ENCODE measurements at regions not wholly inside any gene's neighbourhood (a gene's known extent, or its start where the extent isn't known, plus 50 kb on each side); places are given as distances from the start of the nearest gene placed in this dataset.
A peak's percentile ranks its signal among the peaks of the same experiment; 100 is the strongest.

GRCh38 chr1:34538481-34538880 lies 216.4 kb upstream of the GJB5 start:
- Histone ChIP-seq H3K9me2 (ENCODE audit: insufficient read depth) (no peaks in the 10 kb centered on the region), H2AFZ (no peak overlapping the region), H4K20me1 (ENCODE audit: insufficient read depth) (no peaks in the 10 kb centered on the region), H3K36me3 (ENCODE audit: low read depth) (no peaks in the 10 kb centered on the region), H3K27ac (no peak overlapping the region), H3K79me2 (ENCODE audit: low read depth) (no peaks in the 10 kb centered on the region), H3K4me2 (no peak overlapping the region), H3F3A (ENCODE audit: insufficient read depth, low read depth) (no peaks in the 10 kb centered on the region), H3K27me3 (ENCODE audit: insufficient read depth, low read depth) (peaks cover 5% of the 10 kb centered on the region; the same call in 1 of the 2 replicates), H3K9me3 (ENCODE audit: insufficient read depth, low read depth) (no peaks in the 10 kb centered on the region), H3K4me1 (replicated peaks; ENCODE audit: insufficient read depth) (no peaks in the 10 kb centered on the region), H3K4me3 (no peak overlapping the region)
- no TSS peak for BruUV-seq (replicated peaks)
- intact Hi-C loops (cut with micrococcal nuclease; ENCODE audit: unreplicated experiment) = no loop called here
- POLR2A ChIA-PET (ENCODE audit: unreplicated experiment) = no interaction called here
- TF ChIP-seq CTCF (conservative IDR thresholded peaks at IDR 0.05) = no peak
- no peak for TF ChIP-seq EZH2 (IDR thresholded peaks at IDR 0.05; ENCODE audit: low read depth)
- DNase-seq = no peak
- CTCF ChIA-PET = no interaction called here

GRCh38 chr1:34547046-34547674 lies 207.7 kb upstream of the GJB5 start:
- CTCF ChIA-PET = no interaction called here
- Histone ChIP-seq H2AFZ (no peak overlapping the region), H3K9me2 (ENCODE audit: insufficient read depth) (no peaks in the 10 kb centered on the region), H3K9me3 (ENCODE audit: insufficient read depth, low read depth) (no peaks in the 10 kb centered on the region), H3K27ac (no peak overlapping the region), H3K4me3 (no peak overlapping the region), H3K27me3 (ENCODE audit: insufficient read depth, low read depth) (peaks cover 6% of the 10 kb centered on the region; the same call in 1 of the 2 replicates), H3K36me3 (ENCODE audit: low read depth) (no peaks in the 10 kb centered on the region), H3K79me2 (ENCODE audit: low read depth) (no peaks in the 10 kb centered on the region), H3K4me1 (replicated peaks; ENCODE audit: insufficient read depth) (no peaks in the 10 kb centered on the region), H3K4me2 (no peak overlapping the region), H3F3A (ENCODE audit: insufficient read depth, low read depth) (no peaks in the 10 kb centered on the region), H4K20me1 (ENCODE audit: insufficient read depth) (no peaks in the 10 kb centered on the region; the same call in 1 of the 2 replicates)
- intact Hi-C loops (cut with micrococcal nuclease; ENCODE audit: unreplicated experiment) = no loop called here
- POLR2A ChIA-PET (ENCODE audit: unreplicated experiment) = no interaction called here
- no peak for DNase-seq
- BruUV-seq (replicated peaks) = no TSS peak
- TF ChIP-seq CTCF (conservative IDR thresholded peaks at IDR 0.05) = peak; percentile 37; the same call in 1 of the 2 replicates
- no peak for TF ChIP-seq EZH2 (IDR thresholded peaks at IDR 0.05; ENCODE audit: low read depth)

GRCh38 chr1:34549199-34549598 lies 205.6 kb upstream of the GJB5 start:
- no TSS peak for BruUV-seq (replicated peaks)
- Histone ChIP-seq H3F3A (ENCODE audit: insufficient read depth, low read depth) (no peaks in the 10 kb centered on the region), H4K20me1 (ENCODE audit: insufficient read depth) (no peaks in the 10 kb centered on the region; the same call in 1 of the 2 replicates), H3K36me3 (ENCODE audit: low read depth) (no peaks in the 10 kb centered on the region), H3K9me3 (ENCODE audit: insufficient read depth, low read depth) (no peaks in the 10 kb centered on the region), H3K79me2 (ENCODE audit: low read depth) (no peaks in the 10 kb centered on the region), H3K27me3 (ENCODE audit: insufficient read depth, low read depth) (peaks cover 6% of the 10 kb centered on the region; the same call in 1 of the 2 replicates), H3K4me2 (no peak overlapping the region), H3K4me1 (replicated peaks; ENCODE audit: insufficient read depth) (no peaks in the 10 kb centered on the region), H2AFZ (no peak overlapping the region), H3K9me2 (ENCODE audit: insufficient read depth) (no peaks in the 10 kb centered on the region), H3K4me3 (no peak overlapping the region), H3K27ac (no peak overlapping the region)
- intact Hi-C loops (cut with micrococcal nuclease; ENCODE audit: unreplicated experiment) = no loop called here
- peak in 1 of 2 experiments; percentile 9 for DNase-seq
- ChIA-PET POLR2A (ENCODE audit: unreplicated experiment) (no interaction called here), CTCF (no interaction called here)
- TF ChIP-seq CTCF (conservative IDR thresholded peaks at IDR 0.05) = peak; percentile 39; the same call in 1 of the 2 replicates
- TF ChIP-seq EZH2 (IDR thresholded peaks at IDR 0.05; ENCODE audit: low read depth) = no peak

Data from PC-9 (cell line).